Right ventricle myocardium inferior (tissue), 1 donor: ENCODE measurements at regions not wholly inside any gene's neighbourhood (a gene's known extent, or its start where the extent isn't known, plus 50 kb on each side); places are given as distances from the start of the nearest gene placed in this dataset.

Experiments used
- ATAC-seq: fragments of 200-7000 bp; cut with Tn5 transposase; one replicate; pipeline ENCODE4 v1.9.1; 2020; ENCODE audit warnings: mild to moderate bottlenecking, moderate library complexity
- DNase-seq: peaks from one replicate; pipeline ENCODE4 v3.0.0; 2021; ENCODE audit errors: missing footprints
- intact Hi-C: fragments of 100-400 bp; cut with DNase I; formaldehyde crosslinking; loops from one replicate; pipeline ENCODE4 v1.11.0; 2022
- donor health status: DM: no; HTN: yes; CAD: no; lungs with severe emphysema.

DNA sequence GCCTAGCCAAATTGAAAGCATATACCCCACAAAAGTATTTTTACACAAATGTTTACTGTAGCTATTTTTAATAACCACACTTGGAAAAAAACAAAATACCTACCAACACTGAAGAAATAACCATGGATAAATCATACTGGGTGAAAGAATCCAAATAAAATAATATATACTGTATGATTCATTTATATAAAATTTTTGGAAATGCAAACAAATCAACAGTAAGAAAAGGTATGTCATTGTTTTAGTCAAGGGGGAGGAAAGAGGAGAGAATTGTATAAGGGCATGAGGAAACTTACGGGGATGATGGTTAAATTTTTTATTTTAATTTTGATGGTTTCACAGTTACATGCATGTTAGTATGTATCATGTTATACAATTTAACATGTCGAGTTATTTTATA lies 557.8 kb downstream of the TECRL start:
- no peak for DNase-seq
- no peak for ATAC-seq
- intact Hi-C loops, result no loop called here

GRCh38 chr4:63841266-63841665 lies 568.0 kb downstream of the TECRL start:
- intact Hi-C loops, result no loop called here
- ATAC-seq, result no peak
- DNase-seq, result no peak

DNA sequence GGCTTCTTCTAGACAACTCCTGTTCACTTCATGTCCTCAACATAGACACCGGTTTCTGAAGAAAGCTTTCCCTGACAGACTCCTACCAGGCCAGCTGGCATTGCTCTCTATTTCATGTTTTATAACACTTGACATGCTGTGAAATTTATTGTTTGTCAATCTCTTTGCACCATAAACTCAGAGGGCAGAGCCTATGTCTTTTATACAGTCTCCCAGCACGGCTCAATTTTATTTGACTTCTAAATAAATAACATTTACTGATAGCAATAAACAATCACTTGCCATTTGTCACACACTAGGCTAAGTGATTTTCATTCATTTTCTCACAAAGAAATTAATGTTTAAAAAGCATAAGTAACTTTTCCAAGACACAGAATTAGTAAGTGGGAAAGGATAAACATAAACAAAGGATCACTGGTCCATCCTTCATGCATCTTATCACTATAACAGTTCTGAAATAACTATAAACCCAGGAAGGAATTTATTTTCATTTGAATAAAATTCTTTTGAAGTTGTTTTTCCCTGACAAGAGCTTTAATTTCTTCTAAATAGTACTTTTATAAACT lies 577.6 kb downstream of the TECRL start:
- intact Hi-C loops, result no loop called here
- no peak for ATAC-seq
- DNase-seq, result no peak

DNA sequence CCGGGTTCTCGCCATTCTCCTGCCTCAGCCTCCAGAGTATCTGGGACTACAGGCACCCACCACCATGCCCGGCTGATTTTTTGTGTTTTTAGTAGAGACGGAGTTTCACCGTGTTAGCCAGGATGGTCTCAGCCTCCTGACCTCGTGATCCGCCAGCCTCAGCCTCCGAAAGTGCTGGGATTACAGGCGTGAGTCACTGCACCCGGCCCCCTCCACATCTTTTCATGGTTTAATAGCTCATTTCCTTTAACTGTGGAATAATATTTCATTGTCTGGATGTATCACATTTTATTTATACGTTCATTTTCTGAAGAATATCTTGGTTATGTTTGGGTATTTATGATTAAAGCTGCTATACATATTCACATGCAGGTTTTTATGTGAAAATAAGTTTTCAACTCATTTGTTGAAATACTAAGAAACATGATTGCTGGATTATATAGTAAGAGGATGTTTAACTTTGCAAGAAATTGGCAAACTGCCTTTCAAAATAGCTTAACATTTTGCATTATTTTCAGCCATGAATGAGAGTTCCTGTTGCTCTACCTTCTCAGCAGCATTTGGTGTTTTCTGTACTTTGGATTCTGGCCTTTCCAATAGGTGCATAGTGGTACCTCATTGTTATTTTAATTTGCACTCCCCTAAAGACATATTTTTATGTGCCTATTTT lies 591.9 kb downstream of the TECRL start:
- intact Hi-C loops, result no loop called here
- ATAC-seq, result no peak
- no peak for DNase-seq

DNA sequence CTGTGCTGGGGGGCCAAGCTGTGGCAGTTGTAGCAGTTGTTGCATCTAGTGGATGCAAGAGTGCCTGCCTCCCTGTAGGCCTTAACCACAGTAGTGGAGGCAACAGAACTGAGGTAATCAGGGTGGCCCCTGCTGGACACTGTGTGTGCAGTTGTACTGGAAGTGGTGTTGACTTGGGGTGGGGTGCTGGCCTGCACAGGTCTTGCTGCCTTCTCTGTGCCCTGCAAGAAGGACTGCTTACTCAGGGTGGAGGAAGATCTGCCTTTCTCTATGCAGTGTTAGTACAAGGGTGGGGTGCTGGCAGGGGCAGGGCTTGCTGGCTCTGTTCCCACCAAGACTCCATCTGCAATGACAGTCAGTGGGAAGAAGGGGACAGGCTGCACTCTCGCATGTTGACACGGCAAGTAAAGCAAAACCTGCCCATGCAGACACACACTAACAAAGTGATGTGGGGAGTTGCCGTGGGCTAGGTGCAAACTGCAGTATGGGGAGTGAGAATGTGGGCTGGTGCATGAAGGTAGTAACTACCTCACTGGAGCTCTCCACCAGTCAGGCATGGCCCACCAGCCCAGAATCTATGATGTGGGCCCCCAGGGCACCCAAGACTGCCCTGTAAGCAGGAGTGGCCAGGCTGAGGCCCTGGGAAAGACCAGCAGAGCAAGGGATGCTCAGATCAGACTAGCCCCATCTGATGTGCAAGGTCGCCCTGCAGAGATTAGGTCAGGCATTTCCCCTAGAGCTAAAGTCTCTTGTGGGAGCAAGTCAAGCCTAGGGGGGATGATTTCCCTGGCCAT lies 594.9 kb downstream of the TECRL start:
- DNase-seq (no peak), ATAC-seq (no peak)
- intact Hi-C loops, result no loop called here

DNA sequence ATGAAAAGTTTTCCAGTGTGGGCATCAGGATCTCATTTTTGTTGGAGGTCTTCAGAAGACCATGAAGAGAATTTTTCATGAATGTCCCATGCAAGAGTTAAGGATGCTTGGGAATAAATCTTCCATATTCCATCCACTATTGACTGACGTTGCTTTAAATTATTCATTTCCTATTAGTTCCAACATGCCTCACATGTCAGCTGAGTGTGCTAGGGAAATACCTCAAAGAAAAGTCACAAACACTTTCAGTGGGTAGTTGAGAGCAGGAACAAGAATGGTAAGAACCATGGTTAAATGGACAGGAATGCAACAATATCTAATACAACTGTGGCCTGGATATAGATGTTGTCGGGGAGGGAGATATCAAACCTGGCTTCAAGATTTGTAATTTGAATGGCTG lies 610.1 kb downstream of the TECRL start:
- DNase-seq (no peak), ATAC-seq (no peak)
- intact Hi-C loops, result no loop called here

- no peak for DNase-seq
- intact Hi-C loops, result no loop called here
- ATAC-seq, result no peak
These were observed 613.9 kb downstream of the TECRL start for GRCh38 chr4:63795301-63795700.

- ATAC-seq, result no peak
- DNase-seq, result no peak
- intact Hi-C loops, result no loop called here
These were observed 618.9 kb downstream of the TECRL start for GRCh38 chr4:63790377-63790776.

DNA sequence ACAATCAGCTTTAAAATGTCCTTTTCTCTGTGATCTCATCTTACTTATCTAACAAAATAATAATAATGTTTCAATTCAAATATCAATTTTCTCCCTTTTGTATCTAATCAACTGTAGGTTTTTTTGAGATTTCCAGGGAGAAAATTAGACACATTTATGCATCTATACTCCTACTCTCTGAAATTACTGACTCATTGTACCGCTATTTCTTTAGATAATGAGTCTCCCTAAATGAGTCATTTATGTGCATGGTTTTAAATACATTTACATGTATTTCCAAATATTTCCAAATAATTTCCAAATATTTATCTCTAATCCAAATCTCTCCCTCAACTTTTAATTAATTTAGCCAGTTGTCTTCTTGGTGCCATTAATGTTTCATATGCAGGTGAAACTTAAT lies 621.0 kb downstream of the TECRL start:
- intact Hi-C loops, result no loop called here
- ATAC-seq (no peak), DNase-seq (no peak)

DNA sequence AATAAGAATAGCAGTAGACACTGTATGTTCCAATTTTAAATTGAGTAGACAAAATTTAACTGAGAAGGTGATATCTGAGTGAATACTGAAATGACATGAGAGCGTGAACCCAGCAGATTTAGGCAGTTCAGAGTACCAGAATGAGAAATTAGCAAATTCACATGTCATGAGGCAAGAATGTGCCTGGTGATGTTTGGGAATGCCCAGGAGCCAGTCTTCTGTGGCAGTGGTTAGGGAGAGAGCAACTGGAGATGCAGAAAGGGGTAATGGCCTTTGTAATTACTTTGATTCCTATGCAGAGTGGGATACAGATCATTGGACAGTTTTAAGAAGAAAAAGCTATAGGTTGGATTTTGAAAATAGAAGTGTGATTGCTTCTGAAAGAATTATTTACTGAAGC lies 621.9 kb downstream of the TECRL start:
- intact Hi-C loops, result no loop called here
- DNase-seq, result no peak
- no peak for ATAC-seq

DNA sequence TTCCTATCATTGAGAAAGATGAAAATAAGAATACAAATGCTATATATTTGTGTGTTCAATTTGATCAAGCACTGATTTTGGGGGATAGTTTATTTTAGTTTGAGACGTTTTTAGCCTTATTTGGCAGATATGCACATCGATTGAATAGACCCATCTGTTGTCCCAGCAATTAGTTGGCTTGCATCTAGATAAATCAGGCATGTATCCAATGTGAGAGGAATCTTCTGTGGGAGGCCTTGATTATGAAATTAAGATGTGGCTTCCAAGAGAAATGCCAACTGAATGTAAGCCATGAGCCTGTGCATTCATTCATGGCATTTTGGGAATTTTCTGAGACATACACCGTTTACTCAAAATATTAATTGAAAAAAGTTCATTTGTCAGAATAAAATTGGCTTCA lies 623.1 kb downstream of the TECRL start:
- ATAC-seq, result no peak
- DNase-seq, result no peak
- intact Hi-C loops, result no loop called here

DNA sequence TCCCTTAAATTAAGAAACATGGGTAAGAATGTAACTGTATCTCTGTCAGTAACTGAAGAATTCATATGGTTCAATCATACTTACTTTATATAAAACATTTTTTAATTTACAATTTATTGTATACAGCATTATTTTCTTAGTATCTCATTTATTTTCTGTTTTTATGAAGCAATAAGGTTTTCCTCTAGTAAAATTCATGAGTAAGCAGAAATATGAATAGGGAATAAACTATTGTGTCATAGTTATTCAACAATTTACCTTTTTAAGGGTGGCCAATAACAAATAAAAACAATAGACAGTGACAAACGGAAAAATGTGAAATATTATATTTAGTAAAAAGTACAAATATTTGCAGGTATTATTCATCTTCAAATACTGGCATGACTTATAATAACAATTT lies 624.4 kb downstream of the TECRL start:
- ATAC-seq (no peak), DNase-seq (no peak)
- intact Hi-C loops, result no loop called here

DNA sequence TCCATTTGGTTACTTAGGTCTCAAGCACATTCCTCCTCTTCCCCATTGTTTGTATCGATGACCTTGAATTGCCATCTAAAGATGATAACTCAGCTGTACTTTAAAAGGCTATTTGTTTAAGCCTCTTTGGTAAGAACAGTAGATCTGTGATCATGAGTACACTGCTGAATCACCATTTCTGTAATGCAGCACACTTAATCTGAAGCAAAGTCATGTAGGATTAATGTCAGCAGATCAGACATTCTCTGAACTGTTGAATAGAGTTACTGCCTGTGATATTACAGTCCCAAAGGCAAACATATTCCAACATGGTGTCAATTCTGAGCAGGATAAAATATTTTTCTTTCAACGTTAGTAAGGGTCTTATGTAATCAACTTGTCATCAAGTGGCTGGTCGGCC lies 631.6 kb downstream of the TECRL start:
- intact Hi-C loops, result no loop called here

GRCh38 chr4:63764400-63764799 lies 644.9 kb downstream of the TECRL start:
- intact Hi-C loops, result no loop called here
- DNase-seq, result no peak
- ATAC-seq, result peak; percentile 86

More for the DNA sequence above, 631.6 kb downstream of the TECRL start:
- DNase-seq, result no peak
- no peak for ATAC-seq

DNA sequence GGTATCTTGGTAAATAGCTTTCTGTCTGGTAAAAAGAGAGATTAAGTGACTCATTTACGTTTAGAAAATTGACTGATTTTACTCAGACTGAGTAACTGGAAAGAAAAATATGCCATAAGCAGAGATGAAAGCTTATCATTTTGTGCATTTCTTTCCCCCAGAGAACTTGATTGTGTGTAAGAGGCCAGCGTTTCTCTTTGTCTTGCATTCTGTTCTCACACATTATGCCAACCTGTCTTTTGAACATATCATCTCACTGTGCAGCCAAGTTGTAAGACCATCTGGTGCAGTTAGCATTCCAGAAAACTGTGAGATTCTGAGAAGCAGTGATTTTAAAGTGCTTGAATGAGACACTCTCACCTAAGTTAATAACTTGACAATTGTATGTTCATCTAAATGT lies 651.3 kb downstream of the TECRL start:
- intact Hi-C loops, result no loop called here

GRCh38 chr4:63742882-63743281 lies 666.4 kb downstream of the TECRL start:
- no peak for ATAC-seq
- DNase-seq, result no peak
- intact Hi-C loops, result no loop called here

More for the DNA sequence above, 651.3 kb downstream of the TECRL start:
- no peak for DNase-seq
- no peak for ATAC-seq

DNA sequence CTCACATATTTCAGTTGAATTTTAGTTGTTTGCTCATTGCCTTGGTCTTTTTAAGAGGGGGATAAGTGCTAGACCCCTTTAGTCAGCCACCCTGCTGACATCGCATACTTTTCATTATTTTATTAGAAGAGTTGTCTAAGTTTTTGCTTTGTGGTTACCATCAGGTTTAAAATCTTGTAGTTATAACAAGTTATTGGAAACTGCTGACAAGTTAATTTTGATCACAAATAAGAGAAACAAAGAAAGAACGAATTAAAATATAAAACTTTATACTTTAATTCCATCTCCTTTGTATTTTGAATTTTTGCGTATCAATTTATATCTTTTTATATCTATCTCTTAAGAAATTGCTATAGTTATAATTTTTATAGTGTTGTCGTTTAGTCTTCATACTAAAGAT lies 679.7 kb downstream of the TECRL start:
- no peak for ATAC-seq
- no peak for DNase-seq
- intact Hi-C loops, result no loop called here

- DNase-seq (no peak), ATAC-seq (no peak)
- intact Hi-C loops, result no loop called here
These were observed 680.6 kb downstream of the TECRL start for GRCh38 chr4:63728480-63729177.

- ATAC-seq (no peak), DNase-seq (no peak)
- intact Hi-C loops, result no loop called here
These were observed 691.9 kb downstream of the TECRL start for GRCh38 chr4:63717384-63717783.

DNA sequence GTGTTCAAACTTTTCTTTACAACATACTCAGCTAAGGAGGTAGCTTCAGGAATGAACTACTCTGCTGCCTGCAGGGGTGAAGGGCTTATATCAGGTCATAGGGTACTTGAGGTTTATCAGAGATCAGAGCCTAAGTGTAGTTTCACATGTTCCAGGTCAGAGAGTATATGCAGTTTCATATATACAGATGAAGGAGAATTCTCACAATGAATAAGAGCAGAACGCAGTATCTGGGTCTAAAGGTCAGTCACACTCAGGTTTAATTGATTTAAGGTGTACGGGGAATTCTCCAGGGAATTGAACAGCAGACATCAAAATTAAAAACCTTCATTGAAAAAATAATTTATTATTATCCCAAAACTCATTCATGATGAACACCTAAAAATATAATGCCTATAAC lies 700.6 kb downstream of the TECRL start:
- DNase-seq, result no peak
- intact Hi-C loops, result no loop called here
- no peak for ATAC-seq
